ENCODE measurements at regions not wholly inside any gene's neighbourhood (a gene's known extent, or its start where the extent isn't known, plus 50 kb on each side); places are given as distances from the start of the nearest gene placed in this dataset.
A peak's percentile ranks its signal among the peaks of the same experiment; 100 is the strongest.

DNA sequence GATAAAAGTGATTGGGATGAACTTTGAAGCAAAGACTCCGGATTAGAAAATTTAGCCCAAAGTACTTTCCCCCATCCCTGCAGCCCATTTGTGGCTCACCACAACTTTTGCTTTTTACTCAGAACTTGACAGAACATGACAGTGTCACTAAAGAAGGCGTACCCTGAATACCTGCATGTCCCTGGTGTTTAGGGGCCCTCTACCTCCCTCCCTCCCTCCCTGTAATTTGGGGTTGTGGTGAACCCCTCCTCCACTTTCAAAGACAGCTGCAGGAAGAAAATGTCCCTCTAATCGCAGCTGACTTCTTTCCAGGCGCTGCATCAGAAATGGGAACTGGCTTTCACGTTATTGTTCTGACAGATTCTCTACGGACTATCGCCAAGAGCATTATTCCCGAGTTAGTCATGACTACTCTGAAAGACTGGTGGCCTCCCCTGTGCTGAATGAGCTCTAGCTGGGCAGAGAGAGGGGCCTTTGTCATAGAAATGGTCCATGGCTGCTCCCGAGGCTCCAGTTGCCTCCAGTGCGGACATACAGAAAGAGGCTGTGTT is 93.2 kb upstream of the ARHGEF3 start:
- no peak for DNase-seq

DNA sequence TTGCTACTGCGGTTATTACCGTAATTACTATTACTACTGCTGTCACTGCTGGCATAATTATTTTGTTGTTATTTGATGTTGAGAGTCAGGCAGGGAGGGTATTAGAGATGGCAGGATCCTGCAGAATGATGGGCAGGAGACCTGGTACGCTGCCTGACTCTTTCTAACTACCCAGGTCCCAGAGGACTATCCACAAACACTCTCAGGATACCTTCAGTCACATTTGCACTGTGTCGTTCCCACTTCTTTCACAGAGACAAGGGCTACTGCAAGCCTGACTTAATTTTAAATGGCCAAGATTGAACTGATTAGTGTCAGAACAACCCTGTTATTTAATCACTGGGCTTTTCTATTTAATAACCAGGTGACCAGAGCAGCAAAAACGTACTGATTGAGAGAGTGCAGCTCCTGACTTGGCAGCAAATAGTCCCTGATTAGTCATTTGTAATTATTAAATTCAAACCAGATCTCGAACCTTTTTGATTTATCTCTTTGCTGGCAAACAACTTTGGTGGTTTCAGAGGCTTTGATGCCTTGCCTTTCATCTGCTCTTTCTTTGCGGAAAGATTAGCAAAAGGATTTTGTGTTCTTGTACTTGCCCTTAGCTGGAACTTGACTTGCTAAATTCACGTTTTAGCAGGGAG is 88.8 kb upstream of the ARHGEF3 start:
- DNase-seq: no peak

DNA sequence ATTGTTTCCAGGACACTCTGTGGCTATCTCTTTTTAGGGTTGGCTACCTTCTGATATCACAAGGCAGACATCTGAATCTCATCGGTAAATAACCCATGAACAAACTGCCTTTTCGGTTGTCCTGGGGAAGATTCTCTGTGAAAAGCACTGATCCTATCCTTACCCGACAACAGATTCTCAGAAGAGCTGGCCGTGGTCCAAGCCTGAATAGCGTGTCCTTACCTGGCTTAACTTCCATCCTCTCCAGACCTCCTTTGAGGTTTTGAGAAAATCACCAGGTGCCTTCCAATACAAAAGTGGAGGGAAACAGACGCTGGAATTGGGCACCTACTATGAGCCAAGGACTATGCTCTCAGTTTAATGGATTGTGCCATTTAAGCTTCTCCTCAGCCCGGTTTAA is 87.4 kb upstream of the ARHGEF3 start:
- DNase-seq: no peak

DNA sequence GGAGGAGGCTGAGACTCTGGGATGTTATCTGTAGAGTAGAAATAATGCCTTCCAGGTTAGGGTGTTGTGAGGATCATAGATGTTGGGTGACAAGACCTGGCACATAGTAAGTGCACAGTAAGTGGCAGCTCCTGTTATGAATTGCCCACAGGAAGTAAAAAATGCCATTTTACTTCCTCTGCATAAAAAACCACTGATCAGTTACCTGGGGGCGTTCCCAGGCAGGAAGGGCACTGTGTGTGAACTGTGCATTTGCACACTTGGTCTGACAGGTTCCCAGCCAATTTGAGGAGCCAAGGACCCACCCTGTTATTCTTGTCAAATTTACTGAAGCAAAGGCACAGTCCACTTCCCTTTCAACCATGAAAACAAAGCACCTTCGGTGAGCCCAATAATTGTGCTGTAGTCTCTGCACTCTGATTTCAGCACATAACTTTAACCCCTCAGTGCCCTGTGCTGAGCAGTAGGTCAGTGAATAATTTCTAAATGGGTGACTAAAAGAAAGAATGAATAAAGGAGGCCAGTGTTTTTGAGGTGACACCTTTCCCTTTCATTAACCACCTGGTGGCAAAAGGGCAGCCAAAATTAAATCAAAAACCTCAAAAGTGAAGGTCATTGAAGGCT is 85.8 kb upstream of the ARHGEF3 start:
- no peak for DNase-seq

DNA sequence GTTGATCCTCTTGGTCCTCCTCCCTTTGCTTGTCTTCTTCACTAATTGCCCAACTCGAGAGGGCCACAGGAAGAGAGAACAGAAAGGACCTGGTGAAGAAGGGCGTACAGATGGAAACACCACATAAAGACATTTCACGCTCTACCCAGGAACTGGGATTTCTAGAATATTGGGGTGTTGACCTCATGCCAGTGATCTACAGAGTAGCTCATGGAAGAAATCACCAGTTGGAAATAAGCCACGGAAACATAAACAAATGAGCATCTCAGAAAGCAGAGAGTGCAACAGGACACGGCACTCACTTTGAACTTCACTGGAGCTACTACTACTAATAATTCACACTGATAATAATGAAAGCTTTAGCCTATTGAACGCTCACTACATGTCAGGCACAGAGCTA is 84.6 kb upstream of the ARHGEF3 start:
- DNase-seq: no peak

DNA sequence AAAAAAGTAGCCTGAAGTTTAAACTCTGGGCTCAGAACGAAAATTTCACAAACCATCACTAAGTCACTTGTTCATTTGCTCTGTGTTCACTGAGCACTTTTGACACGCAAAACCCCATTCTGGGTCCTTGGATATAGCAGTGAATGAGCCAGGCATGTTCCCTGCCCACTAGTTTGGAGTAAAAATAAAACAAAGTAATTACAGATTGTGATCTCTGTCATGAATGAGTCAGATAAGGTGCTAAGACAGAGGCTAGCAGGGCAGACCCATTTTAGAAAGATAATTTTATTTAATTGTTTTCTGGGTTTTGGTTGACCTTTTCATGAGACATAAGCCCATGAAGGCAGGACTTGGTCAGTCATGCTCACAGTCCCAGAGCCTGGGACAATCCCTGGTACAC is 84.1 kb upstream of the ARHGEF3 start:
- DNase-seq: no peak

DNA sequence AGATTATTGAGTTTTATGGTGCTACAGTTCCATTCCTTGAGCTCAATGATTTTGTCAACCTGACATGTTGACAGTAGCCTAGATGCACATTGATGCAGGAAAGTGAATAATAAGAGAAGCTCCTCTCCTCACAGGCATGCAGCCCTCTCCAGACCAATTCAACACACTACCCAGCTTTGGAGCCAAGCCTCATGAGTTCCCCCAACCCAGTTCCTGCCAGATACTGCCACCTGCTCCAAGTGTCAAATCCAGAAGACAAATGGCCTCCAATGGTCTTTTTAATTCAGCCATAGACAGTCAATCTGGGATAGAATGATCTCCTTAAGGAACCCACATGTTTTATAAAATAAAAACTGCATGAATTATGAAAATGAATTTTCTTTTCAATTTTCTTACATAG is 83.7 kb upstream of the ARHGEF3 start:
- no peak for DNase-seq

DNA sequence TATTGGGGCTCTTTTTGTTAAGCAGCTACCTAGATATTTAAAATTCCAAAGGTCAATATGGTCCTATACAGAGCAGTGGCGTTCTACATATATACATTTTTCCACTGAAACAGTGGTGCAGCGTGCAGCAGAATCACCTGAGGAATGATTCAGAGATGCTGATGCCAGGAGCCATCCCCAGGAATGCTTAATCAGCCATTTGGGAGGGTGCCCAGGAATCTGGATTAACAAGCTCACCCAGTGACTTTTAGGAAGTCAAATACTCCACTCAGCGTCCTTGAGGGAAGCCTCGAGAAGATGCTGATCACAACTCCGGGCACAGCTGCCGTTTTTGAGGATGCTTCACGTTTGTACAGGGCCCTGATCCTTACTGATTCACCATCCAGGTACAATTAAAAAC is 82.6 kb upstream of the ARHGEF3 start:
- no peak for DNase-seq

DNA sequence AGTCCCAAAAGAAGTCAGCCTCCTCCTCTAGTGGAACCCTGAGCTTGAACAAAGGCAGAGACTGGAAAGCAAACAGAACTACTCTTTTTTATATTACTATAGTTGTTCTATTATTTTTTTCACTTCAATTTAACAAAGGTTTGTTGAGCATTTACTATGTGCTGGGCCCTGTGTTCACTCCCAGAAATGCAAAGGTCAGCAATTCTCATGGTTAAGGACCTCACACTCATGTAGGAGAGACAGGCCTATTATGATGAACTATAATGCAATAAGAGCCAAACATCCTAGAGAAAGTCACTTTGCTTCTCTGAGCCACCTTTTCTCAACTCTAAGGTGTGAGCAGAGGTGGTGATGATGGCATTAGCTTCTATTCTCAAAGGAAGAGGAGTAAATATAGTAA is 82.1 kb upstream of the ARHGEF3 start:
- no peak for DNase-seq

DNA sequence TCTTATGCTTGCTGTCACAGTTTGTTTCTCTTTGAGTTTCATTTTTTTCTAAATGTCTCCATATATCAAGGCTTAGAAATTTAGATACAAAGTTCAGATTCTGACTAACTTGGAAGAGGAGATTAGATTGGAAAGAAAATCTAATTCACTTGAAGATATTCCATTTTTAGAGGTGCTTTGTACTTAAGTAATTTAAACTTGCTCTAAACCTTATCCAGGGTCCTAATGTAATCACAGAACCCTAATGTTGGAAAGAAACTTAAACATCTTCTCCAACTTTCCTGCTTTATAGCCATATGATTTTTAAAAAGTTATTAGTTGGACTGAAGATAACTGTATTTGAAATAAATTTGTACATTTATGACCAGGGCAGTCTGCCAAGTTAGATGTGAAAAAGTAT is 81.1 kb upstream of the ARHGEF3 start:
- no peak for DNase-seq

DNA sequence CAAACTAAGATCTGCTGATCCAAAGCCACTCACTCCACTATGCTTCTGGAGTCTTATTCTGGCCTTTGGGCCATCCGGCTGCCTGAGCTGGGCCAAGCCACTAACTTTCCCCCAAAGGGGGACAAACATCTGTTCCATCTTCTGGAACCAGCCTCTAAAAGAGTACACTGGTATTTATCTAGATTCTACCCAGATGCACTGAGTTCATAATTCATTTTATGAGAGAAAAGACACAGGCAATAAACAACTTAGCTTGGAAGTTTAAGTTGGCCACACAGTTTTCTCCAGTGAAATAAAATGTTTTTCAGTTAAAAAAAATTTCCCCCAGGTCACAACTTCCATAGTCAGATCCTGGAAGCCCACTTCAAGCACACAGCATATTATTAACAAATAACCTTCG is 80.1 kb upstream of the ARHGEF3 start:
- peak; percentile 7 for DNase-seq

DNA sequence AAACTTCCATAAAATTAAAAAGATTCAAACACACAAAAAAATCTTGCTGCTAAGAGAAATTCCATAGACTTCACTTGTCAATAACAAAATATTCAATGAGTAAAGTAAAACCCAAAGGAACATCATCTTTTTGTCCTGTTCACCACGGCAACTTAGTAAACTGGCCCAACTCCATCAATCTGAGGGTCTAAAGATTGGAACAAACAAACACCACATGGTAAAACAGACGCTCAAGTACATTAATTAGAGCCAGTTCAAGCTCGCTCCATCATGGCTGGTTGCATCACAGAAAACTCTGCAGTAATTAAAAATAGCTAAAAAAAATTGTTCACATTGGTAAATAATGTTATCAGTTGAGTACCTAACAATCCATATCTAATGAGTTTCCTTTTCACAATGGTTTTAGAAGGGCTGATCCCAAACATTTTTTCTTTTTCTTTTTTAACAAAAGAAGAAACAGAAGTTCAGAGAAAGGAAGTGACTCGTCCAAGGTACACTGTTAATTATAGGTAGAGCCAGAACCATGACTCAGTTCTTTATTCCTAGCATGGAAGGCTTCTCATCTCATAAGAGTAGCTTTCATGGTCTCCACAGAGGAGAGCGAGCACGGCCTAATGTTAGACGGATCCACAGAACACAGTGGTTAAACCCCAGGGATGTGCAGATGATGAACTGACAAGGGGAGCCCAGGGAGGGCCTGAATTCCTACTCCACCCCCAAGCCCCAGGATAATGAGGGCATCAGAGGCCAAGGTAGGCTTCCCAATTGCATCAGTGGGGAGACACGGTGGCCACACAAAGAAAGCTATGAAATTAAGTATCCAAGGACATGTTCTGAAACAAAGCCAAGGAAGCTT is 79.2 kb upstream of the ARHGEF3 start:
- no peak for DNase-seq

DNA sequence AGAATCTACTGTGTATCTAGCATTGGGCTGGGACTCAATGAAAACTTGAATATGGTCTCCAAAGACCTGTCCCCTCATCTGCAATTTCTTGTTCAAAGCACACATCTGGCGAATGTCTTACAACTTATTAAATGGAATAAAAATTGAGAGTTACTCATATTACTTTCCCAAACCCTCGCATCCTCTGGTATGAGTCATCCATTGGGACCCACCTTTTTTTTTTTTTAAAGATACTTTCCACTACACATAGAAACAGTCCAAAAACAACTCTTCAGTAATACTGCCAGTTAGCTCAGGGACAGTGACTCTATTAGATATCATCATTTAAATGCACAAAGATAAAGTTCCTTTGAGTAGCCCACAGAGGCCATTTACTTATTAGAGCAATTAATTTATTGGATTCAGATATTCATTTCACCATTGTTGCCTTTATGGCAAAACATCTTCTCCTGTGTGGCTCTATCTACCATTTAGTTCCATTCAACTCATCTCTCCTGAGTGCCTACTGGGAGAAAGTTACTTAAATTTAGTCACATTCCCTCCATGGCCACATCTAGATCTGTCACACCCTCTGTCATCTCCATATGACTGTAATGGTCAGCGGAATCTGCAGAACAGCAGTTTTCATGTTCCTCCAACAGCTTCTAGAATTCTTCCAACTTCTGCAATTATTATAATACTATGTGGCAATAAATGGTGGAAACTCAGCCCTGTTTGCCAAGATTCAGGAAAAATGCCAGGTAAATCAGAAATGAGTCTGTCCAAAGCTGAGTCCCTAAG is 77.9 kb upstream of the ARHGEF3 start:
- peak; percentile 35 for DNase-seq

DNA sequence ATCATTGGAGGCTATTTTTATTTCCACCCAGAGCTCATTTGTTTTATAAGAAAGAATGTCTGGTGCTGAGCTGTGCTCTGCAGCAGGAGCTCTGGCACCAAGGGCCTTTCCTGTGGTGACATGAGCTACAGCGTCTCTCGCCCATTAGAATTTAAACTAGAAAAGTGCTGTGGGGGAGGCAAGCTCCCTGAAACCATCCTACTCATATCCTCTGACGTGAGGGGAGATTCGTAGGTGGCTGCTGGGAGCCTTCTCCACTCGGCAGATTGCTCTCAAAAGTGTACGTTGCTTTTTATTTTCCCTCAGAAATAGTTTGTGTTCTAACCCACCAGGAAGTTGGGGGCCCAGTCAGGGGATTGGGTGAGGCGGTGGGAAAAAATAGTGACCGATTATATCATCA is 76.3 kb upstream of the ARHGEF3 start:
- no peak for DNase-seq

DNA sequence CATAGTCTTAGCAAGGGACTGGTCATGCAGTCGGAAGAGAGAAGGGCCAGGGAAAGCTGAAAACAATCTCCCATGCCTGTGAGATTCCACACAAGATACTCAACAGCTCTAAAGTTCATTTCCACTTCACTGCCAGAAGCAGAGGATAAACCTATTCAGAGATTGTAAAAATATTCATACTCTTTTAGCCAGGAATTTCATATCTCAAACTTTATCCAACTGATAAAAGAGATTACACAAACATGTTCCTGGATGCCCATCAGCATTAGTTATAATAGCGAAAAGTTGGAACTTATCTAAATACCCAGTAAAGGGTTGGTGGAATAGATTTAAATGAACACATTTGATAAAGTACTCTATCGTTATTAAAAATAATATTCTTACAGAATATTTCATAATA is 75.2 kb upstream of the ARHGEF3 start:
- no peak for DNase-seq

DNA sequence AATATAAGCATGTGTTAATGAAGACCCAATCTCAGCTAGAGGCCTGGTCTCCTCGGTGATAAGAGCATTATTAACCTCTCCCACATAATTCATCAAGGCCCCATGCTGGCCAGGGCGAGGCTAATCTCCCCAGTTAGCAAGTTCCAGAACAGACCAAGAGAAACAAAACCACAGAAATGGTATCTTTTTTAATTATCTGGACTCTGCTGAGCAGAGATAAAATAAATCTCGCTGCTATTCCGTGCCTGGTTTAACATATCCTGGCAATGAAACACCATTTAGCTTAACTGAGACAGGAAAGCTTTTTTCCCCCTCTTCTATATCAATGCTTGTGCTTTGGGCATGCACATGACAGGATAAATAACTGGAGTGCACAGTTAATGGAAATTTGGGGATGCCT is 72.5 kb upstream of the ARHGEF3 start:
- DNase-seq: no peak

DNA sequence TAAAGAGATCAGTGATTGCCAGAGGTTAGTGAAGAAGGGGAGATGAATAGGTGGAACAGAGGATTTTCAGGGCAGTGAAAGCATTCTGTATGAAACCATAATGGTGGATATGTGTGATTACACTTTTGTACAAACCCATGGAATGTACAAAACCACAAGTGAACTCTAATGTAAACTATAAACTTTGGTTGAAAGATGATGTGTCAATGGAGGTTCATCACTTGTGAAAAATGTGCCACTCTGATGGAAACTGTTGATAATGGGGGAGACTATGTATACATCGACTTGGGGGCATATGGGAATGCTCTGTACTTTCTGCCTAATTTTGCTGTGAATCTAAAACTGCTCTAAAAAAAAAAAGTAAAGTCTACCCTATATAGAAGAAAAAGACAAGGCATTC is 68.7 kb upstream of the ARHGEF3 start:
- DNase-seq: no peak

DNA sequence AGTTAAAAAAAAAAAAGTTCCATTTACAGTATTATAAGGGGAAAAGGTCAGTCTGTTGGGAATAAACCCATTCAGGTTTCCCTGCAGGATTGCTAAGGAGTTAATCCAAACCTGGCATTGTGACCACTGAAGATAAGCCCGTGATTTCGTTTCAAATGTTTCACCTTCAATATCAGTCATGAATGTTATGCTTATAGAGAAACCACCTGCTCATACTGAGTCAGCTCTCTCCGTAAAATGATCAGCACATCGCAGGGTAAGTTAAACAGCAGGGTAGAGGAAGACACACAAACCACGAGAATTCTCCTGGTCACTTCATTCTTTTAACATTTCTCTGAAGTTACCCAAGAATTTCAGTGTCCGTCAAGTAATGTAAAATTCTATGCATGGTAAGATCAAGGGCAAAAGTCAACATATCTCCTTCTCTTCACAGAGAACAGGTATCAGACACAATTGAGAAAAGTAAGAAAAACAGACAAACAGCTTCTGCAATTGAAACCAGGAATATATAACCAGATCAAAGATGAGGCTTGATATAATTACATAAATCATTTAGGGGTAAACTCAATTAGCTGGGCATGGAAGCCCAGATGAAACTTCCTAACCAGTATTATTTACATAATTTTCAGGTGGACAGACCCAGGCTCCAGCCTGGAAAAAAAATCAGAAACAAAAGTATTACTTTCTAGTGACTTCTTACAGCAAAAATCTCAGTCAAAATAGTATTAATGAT is 67.6 kb upstream of the ARHGEF3 start:
- no peak for DNase-seq

DNA sequence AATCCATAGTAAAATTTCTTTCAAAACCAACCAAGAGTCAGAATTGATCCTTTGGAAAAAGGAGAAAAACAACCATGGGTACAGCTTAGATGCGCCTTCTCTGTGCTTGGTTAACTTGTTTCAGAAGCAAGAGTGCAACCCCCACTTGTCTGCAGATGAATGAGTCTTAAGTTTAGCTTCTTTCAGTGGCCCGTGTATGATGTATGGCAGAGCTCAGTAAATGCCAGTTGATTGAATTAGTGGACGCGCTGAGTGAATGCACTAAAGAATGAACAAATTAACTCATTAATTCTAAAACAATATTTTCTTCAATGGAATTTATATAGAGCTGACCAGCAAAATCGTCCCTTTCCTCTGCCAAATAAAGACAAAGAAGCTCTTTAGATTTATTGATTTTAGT is 67.0 kb upstream of the ARHGEF3 start:
- DNase-seq: no peak

DNA sequence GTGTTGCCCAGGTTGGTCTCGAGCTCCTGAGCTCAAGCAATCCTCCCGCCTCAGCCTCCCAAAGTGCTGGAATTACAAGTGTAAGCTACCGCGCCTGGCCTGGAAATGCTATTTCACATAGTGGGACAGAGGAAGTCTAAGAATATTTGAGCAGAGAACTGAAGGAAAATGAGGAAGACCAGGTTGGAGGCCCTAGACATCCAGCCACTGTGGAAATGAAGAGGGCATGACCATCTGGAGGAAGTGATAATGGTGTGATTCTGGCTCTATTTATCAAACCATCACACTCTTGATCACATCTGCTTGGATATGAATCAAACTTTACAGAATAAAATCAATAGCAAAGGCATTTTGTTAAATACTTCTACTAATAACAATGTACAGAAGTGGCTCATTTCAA is 65.9 kb upstream of the ARHGEF3 start:
- DNase-seq: no peak

DNA sequence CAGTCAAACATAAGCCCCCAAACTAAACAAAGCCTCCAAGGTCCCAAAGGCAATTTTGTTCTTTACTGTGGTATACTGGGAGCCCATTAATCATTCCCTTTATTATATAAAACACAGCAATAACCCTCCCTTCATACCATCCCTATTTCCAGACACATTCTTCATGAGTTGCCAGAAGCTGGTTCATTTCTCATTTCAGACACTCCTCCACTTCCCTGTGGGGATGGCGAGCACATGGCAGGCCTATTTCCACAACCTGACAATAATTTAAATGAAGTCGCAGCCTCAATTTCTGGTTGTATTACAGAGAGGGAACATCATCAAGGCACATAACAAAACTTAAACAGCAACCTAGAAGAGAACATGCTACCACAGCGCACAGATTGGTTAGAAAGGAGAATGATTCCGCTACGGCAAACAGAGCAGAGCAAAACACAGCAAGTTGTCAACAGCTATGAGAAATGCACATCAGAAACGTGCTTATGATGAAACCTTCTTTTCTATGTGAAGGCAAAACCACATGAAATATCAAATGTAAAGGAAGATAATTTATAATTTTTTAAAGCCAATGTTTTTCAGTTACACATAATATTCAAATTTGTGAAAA is 63.3 kb upstream of the ARHGEF3 start:
- peak; percentile 62 for DNase-seq
